Fibroblast of lung (primary cell): ENCODE measurements at regions not wholly inside any gene's neighbourhood (a gene's known extent, or its start where the extent isn't known, plus 50 kb on each side); places are given as distances from the start of the nearest gene placed in this dataset.

Source experiments
- DNase-seq, 2 donors: peaks; one replicate each; pipeline versions ENCODE4 v3.0.0 to v3.0.0-alpha.2; 2010; ENCODE audit warnings: low read depth in 2 of 2
- H2AFZ ChIP-seq: 2 replicates; pipeline ENCODE4 v1.5.1; 2012; ENCODE audit warnings: low read length, control low read depth, inconsistent platforms
- H3K27ac ChIP-seq: 2 replicates; pipeline ENCODE4 v1.5.1; 2011; ENCODE audit warnings: low read length, control low read depth; ENCODE audit not compliant: insufficient read depth
- H3K27me3 ChIP-seq: 2 replicates; pipeline ENCODE4 v1.5.1; 2011; ENCODE audit warnings: mild to moderate bottlenecking, low read length; ENCODE audit not compliant: control insufficient read depth, insufficient read depth
- H3K36me3 ChIP-seq: 2 replicates; pipeline ENCODE4 v1.5.1; 2011; ENCODE audit warnings: low read length; ENCODE audit not compliant: control insufficient read depth, insufficient read depth
- H3K4me1 ChIP-seq: 2 replicates; pipeline ENCODE4 v1.5.1; 2011; ENCODE audit warnings: low read length; ENCODE audit not compliant: control insufficient read depth, insufficient read depth; ENCODE audit errors: extremely low read depth
- H3K4me2 ChIP-seq: 2 replicates; pipeline ENCODE4 v1.5.1; 2011; ENCODE audit warnings: low read length, control low read depth; ENCODE audit not compliant: insufficient read depth; ENCODE audit errors: extremely low read depth
- H3K4me3 ChIP-seq, 4 experiments: fragments of 200-600 bp in 1 of 4; sonication (generic) in 1 of 4; replicated peaks in 1 of 4; 2 replicates each; pipeline ENCODE4 v1.5.1; 2011 to 2016; ENCODE audit warnings: low read length in 4 of 4, low read depth in 3 of 4, mild to moderate bottlenecking in 3 of 4, control low read depth in 2 of 4, inconsistent platforms in 1 of 4, mixed read lengths in 1 of 4; ENCODE audit not compliant: insufficient read depth in 1 of 4; ENCODE audit errors: control extremely low read depth in 1 of 4
- H3K79me2 ChIP-seq: 2 replicates; pipeline ENCODE4 v1.5.1; 2012; ENCODE audit warnings: mild to moderate bottlenecking, low read length, inconsistent platforms; ENCODE audit not compliant: control insufficient read depth, insufficient read depth
- H3K9ac ChIP-seq: 2 replicates; pipeline ENCODE4 v1.5.1; 2011; ENCODE audit warnings: mild to moderate bottlenecking, low read length, control low read depth; ENCODE audit not compliant: insufficient read depth
- H3K9me3 ChIP-seq: 2 replicates; pipeline ENCODE4 v1.5.1; 2012; ENCODE audit warnings: low read depth, low read length; ENCODE audit not compliant: control insufficient read depth, insufficient read depth
- H4K20me1 ChIP-seq: 2 replicates; pipeline ENCODE4 v1.5.1; 2011; ENCODE audit warnings: low read length; ENCODE audit not compliant: control insufficient read depth, insufficient read depth; ENCODE audit errors: extremely low read depth
- EZH2 ChIP-seq: IDR thresholded peaks from 2 replicates; pipeline ENCODE4 v1.5.1; 2012; ENCODE audit warnings: low read length, control low read depth, mild to moderate bottlenecking; ENCODE audit errors: missing control alignments
- TF ChIP-seq, protein P1 (sequence below), 2 donors: IDR thresholded peaks in 1 of 2; conservative IDR thresholded peaks in 1 of 2; 1 replicate in 1 of 2; 2 replicates in 1 of 2; pipeline ENCODE4 v1.5.1; 2011 to 2012; ENCODE audit warnings: low read length in 2 of 2, control low read depth in 1 of 2, inconsistent platforms in 1 of 2, low read depth in 1 of 2, mild to moderate bottlenecking in 1 of 2

DNA sequence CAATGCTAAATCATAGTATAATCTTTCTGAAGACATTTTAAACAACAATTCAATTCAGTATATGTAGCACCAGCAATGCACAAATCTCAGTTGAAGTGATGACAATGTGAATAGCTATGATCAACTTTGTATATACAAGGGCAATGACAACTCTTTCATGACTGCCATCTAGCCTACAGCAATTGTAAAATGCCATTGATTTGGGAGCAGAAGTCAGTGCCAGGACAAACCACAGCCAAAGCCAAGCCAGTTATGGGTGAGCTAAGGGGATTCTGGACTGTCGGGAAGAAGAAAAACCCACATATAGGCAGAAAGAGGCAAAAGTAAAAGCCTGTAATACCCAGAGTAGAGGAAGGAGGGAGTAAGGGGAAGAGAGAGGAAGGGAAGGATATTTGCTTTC, 238.6 kb downstream of the MID1IP1 start:
- H3K27me3 ChIP-seq: no peaks in the 10 kb centered on the region
- H2AFZ ChIP-seq: no peak overlapping the region
- no peaks in the 10 kb centered on the region for H3K79me2 ChIP-seq
- no peak overlapping the region for H3K4me2 ChIP-seq
- H3K4me3 ChIP-seq: no peak overlapping the region
- TF ChIP-seq EZH2: no peak
- TF ChIP-seq, protein P1, sequence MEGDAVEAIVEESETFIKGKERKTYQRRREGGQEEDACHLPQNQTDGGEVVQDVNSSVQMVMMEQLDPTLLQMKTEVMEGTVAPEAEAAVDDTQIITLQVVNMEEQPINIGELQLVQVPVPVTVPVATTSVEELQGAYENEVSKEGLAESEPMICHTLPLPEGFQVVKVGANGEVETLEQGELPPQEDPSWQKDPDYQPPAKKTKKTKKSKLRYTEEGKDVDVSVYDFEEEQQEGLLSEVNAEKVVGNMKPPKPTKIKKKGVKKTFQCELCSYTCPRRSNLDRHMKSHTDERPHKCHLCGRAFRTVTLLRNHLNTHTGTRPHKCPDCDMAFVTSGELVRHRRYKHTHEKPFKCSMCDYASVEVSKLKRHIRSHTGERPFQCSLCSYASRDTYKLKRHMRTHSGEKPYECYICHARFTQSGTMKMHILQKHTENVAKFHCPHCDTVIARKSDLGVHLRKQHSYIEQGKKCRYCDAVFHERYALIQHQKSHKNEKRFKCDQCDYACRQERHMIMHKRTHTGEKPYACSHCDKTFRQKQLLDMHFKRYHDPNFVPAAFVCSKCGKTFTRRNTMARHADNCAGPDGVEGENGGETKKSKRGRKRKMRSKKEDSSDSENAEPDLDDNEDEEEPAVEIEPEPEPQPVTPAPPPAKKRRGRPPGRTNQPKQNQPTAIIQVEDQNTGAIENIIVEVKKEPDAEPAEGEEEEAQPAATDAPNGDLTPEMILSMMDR (conservative IDR thresholded peaks at IDR 0.05 in 1 of 2, IDR thresholded peaks at IDR 0.05 in 1 of 2; ENCODE audit: low read depth in 1 of 2, low read length in 2 of 2): no peak
- no peaks in the 10 kb centered on the region for H3K4me1 ChIP-seq
- H3K9me3 ChIP-seq: no peaks in the 10 kb centered on the region
- H4K20me1 ChIP-seq: no peaks in the 10 kb centered on the region
- no peak overlapping the region for H3K27ac ChIP-seq
- no peaks in the 10 kb centered on the region for H3K36me3 ChIP-seq
- DNase-seq: no peak
- H3K9ac ChIP-seq: no peak overlapping the region

GRCh38 chrX:39043838-39044550, 242.7 kb downstream of the MID1IP1 start:
- DNase-seq: no peak
- Histone ChIP-seq H4K20me1 (no peaks in the 10 kb centered on the region), H3K4me2 (no peak overlapping the region), H3K9me3 (no peaks in the 10 kb centered on the region), H2AFZ (no peak overlapping the region), H3K9ac (no peak overlapping the region), H3K4me3 (no peak overlapping the region), H3K79me2 (no peaks in the 10 kb centered on the region), H3K27me3 (no peaks in the 10 kb centered on the region), H3K4me1 (no peaks in the 10 kb centered on the region), H3K36me3 (no peaks in the 10 kb centered on the region), H3K27ac (no peak overlapping the region)
- TF ChIP-seq, protein P1 (conservative IDR thresholded peaks at IDR 0.05 in 1 of 2, IDR thresholded peaks at IDR 0.05 in 1 of 2; ENCODE audit: low read depth in 1 of 2, low read length in 2 of 2): no peak
- TF ChIP-seq EZH2: no peak

DNA sequence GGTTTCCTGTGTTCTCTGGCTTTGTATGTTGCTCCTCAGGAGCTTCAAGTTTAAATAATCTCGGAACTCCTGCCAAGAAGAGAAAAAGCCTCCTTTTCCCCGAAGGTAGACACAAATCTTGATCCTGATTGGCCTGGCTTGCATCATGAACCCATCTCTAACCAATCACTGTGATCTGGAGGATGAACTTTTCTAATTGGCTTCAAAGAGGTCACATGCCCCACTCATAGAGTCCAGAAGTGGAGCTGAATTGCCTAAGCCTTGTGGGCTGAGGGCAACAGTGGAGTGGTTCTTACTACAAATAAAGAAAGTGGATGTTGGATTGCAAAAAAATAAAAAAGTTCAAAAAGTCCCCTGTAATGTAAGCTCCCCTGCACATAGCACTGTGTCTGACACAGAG, 245.9 kb downstream of the MID1IP1 start:
- DNase-seq: no peak
- H3K9ac ChIP-seq: no peak overlapping the region
- no peaks in the 10 kb centered on the region for H3K9me3 ChIP-seq
- H4K20me1 ChIP-seq: no peaks in the 10 kb centered on the region
- H3K4me1 ChIP-seq: no peaks in the 10 kb centered on the region
- no peaks in the 10 kb centered on the region for H3K27me3 ChIP-seq
- no peak overlapping the region for H3K27ac ChIP-seq
- TF ChIP-seq, protein P1 (conservative IDR thresholded peaks at IDR 0.05 in 1 of 2, IDR thresholded peaks at IDR 0.05 in 1 of 2; ENCODE audit: low read depth in 1 of 2, low read length in 2 of 2): no peak
- no peak for TF ChIP-seq EZH2
- H3K4me3 ChIP-seq: no peak overlapping the region
- H3K4me2 ChIP-seq: no peak overlapping the region
- H3K79me2 ChIP-seq: no peaks in the 10 kb centered on the region
- no peak overlapping the region for H2AFZ ChIP-seq
- no peaks in the 10 kb centered on the region for H3K36me3 ChIP-seq
